Nephron (organoid): ENCODE measurements at regions not wholly inside any gene's neighbourhood (a gene's known extent, or its start where the extent isn't known, plus 50 kb on each side); places are given as distances from the start of the nearest gene placed in this dataset.

ENCODE experiments used
- H3K27ac Mint-ChIP-seq, 3 experiments: 2 replicates each; pipeline ENCODE4 v1.8.0; 2020; ENCODE audit warnings: mixed read lengths in 3 of 3, mild to moderate bottlenecking in 2 of 3, moderate library complexity in 1 of 3
- H3K27me3 Mint-ChIP-seq: 2 replicates; pipeline ENCODE4 v1.8.0; 2021; ENCODE audit warnings: low read depth, mild to moderate bottlenecking, moderate library complexity, mixed read lengths
- H3K36me3 Mint-ChIP-seq: 2 replicates; pipeline ENCODE4 v1.8.0; 2020; ENCODE audit warnings: low read depth, mixed read lengths
- H3K4me1 Mint-ChIP-seq: 2 replicates; pipeline ENCODE4 v1.8.0; 2020; ENCODE audit warnings: mixed read lengths
- H3K4me3 Mint-ChIP-seq, 3 experiments: 2 replicates each; pipeline ENCODE4 v1.8.0; 2020; ENCODE audit warnings: mild to moderate bottlenecking in 3 of 3, mixed read lengths in 3 of 3, moderate library complexity in 2 of 3
- H3K9me3 Mint-ChIP-seq: 2 replicates; pipeline ENCODE4 v1.8.0; 2020; ENCODE audit warnings: mixed read lengths
- TF ChIP-seq, protein P1 (sequence below), 3 experiments: fragments of 200-600 bp; sonication (generic); IDR thresholded peaks; one replicate each; pipeline ENCODE4 v1.5.0; 2021; ENCODE audit warnings: antibody characterized with exemption in 3 of 3; ENCODE audit not compliant: unreplicated experiment in 3 of 3

DNA sequence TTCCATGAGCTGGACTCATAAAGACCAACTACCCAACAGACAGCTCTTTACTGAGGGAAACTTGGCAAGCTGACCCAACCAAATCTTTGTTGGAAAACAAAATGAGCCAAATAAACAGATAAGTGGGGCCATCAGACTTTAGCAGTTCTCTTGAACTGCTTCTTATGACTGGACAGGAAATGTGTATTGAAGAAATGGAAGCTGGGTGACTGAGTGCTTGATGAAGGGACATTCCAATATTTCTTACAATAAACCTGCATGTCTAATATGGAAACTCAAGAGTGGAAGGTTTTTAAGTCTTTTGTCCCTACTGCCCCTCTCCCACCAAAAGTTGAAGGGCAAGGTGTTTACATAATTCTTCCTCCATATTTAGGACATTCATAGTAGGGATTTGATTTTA lies 218.8 kb upstream of the NR4A3 start:
- H3K36me3 Mint-ChIP-seq, result no peaks in the 10 kb centered on the region
- no peak overlapping the region for H3K4me3 Mint-ChIP-seq
- no peaks in the 10 kb centered on the region for H3K27me3 Mint-ChIP-seq
- peaks cover 28% of the 10 kb centered on the region for H3K4me1 Mint-ChIP-seq
- no peaks in the 10 kb centered on the region for H3K9me3 Mint-ChIP-seq
- peak overlapping the region; percentile 7 to 96 (median 86) for H3K27ac Mint-ChIP-seq
- TF ChIP-seq, protein P1, sequence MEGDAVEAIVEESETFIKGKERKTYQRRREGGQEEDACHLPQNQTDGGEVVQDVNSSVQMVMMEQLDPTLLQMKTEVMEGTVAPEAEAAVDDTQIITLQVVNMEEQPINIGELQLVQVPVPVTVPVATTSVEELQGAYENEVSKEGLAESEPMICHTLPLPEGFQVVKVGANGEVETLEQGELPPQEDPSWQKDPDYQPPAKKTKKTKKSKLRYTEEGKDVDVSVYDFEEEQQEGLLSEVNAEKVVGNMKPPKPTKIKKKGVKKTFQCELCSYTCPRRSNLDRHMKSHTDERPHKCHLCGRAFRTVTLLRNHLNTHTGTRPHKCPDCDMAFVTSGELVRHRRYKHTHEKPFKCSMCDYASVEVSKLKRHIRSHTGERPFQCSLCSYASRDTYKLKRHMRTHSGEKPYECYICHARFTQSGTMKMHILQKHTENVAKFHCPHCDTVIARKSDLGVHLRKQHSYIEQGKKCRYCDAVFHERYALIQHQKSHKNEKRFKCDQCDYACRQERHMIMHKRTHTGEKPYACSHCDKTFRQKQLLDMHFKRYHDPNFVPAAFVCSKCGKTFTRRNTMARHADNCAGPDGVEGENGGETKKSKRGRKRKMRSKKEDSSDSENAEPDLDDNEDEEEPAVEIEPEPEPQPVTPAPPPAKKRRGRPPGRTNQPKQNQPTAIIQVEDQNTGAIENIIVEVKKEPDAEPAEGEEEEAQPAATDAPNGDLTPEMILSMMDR (IDR thresholded peaks at IDR 0.05; ENCODE audit: unreplicated experiment in 3 of 3), result no peak

DNA sequence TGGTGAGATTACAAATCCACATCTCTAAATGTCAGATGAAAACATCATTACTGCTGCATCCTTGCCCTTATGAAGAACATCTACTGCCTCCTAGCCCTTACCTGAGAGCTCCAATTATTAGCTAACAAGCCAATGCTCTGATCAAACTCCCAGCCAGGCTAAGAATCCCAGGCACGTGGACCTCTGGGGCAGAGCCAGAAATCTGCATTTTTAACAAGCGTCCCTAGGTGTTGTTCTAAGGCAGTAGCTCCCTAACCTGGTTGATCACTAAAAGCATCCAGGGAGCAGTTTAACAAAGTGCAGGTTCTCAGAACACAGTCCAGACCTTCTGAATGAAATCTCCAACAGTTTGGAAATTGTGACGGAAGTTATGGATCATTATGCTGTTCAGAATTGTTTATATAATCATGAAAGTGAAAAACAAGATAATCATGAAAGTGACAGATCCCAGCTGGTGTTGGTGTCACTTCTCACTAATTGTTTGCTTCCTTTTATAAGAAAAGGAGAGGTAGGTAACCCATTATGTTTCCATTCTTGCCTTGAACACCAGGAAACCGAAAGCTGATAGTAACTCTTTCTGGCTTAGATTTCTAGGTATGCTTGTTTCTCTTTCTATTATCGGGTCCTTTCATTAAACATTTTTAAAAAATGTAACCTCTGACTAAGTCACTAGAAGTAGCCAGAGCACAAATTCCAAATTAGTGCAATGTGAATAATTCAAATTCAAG lies 216.5 kb upstream of the NR4A3 start:
- Mint-ChIP-seq H3K27ac (no peak overlapping the region), H3K4me1 (peaks cover 28% of the 10 kb centered on the region), H3K36me3 (no peaks in the 10 kb centered on the region), H3K4me3 (no peak overlapping the region), H3K9me3 (no peaks in the 10 kb centered on the region), H3K27me3 (peaks cover 9% of the 10 kb centered on the region)
- TF ChIP-seq, protein P1 (IDR thresholded peaks at IDR 0.05; ENCODE audit: unreplicated experiment in 3 of 3), result no peak

DNA sequence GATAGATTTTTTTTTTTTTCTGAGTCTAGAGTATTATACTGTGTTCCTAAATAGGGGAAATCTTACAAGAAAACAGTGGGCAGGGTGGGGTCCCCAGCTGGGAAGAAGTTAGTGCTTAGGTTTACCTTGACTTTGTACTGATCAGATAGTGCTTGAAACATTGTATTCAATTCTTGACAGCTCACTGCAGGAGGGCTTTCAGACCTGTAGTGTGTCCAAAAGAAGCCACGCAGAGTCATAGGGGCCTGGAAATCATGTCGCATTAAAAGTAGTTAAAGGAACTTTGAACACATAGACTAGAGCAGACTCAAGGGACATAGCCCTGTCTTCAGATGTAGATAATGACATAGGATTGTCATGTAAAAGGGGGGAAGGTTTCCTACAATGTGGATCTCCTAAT lies 215.4 kb upstream of the NR4A3 start:
- Mint-ChIP-seq H3K36me3 (no peaks in the 10 kb centered on the region), H3K4me1 (peaks cover 27% of the 10 kb centered on the region), H3K4me3 (no peak overlapping the region), H3K27me3 (peaks cover 13% of the 10 kb centered on the region), H3K27ac (no peak overlapping the region), H3K9me3 (no peaks in the 10 kb centered on the region)
- TF ChIP-seq, protein P1 (IDR thresholded peaks at IDR 0.05; ENCODE audit: unreplicated experiment in 3 of 3), result no peak

DNA sequence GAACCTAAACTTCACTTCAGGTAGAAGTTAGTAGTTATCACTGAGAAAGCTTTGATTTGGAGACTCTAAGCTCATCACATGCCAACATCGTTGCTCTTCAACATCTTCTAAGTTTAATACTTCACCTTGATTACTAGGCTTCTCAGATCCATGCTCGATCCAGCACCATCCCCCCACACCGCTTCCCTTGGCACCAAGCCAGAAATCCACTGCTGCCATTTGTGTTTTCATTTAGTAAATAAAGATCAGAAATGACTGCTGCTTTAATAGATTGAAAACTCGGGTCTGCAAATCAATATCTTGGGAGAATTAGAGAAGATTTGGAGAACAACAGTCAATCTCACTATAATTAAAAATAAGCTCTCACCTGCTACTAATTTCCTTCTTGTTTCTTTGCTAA lies 214.7 kb upstream of the NR4A3 start:
- TF ChIP-seq, protein P1 (IDR thresholded peaks at IDR 0.05; ENCODE audit: unreplicated experiment in 3 of 3), result no peak
- H3K4me1 Mint-ChIP-seq, result peaks cover 20% of the 10 kb centered on the region
- H3K36me3 Mint-ChIP-seq, result no peaks in the 10 kb centered on the region

DNA sequence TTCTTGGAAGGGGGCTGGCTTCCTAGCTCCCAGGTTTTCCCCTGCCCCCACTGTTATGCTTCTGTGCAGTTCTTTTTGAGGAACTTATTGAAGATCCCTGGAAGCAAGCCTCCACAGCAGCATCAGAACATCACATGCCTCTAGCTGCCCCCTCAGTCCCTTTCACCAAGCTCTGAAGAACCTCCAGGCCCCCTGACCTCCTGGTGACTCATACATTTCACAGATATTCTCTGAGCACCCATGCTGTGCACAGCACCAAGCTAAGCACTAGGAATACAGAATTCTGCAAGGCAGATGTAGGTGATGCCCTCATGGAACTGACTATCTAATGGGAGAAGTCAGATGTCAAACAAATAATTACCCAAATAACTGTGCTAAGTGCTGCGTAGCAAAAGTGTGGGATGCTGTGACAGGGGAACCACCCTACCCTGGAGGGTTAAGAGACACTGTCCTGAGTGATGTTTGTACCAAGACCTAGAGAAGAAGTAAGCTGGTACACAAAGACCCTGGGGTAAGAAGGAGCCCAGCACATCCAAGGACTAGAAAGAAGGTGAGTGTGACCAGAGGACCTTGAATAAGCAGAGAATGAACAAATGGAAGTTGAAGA lies 213.7 kb upstream of the NR4A3 start:
- Mint-ChIP-seq H3K4me3 (no peak overlapping the region), H3K9me3 (no peaks in the 10 kb centered on the region), H3K4me1 (peaks cover 11% of the 10 kb centered on the region), H3K27ac (no peak overlapping the region), H3K27me3 (peaks cover 13% of the 10 kb centered on the region), H3K36me3 (no peaks in the 10 kb centered on the region)
- TF ChIP-seq, protein P1 (IDR thresholded peaks at IDR 0.05; ENCODE audit: unreplicated experiment in 3 of 3), result no peak

More for the DNA sequence above, 214.7 kb upstream of the NR4A3 start:
- H3K27me3 Mint-ChIP-seq, result peaks cover 13% of the 10 kb centered on the region
- no peak overlapping the region for H3K27ac Mint-ChIP-seq
- no peaks in the 10 kb centered on the region for H3K9me3 Mint-ChIP-seq
- H3K4me3 Mint-ChIP-seq, result no peak overlapping the region

DNA sequence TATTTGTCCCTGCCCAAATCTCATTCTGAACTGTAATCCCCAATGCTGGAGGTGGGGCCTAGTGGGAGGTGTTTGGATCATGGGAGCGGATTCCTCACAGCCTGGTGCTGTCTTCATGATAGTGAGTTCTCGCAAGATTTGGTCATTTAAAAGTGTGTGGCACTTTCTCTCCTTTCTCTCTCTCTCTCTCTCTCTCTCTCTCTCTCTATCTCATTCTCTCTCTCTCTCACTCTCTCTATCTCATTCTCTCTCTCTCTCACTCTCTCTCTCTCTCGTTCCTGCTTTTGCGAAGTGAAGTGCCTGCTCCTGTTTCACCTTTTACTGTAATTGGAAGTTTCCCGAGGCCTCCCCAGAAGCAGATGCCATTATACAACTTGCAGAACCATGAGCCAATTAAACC lies 207.3 kb upstream of the NR4A3 start:
- Mint-ChIP-seq H3K27ac (no peak overlapping the region), H3K27me3 (peaks cover 8% of the 10 kb centered on the region), H3K4me3 (no peak overlapping the region), H3K36me3 (no peaks in the 10 kb centered on the region), H3K9me3 (no peaks in the 10 kb centered on the region), H3K4me1 (no peaks in the 10 kb centered on the region)
- TF ChIP-seq, protein P1 (IDR thresholded peaks at IDR 0.05; ENCODE audit: unreplicated experiment in 3 of 3), result no peak
